Stimulated activated CD4-positive, alpha-beta T cell treated with anti-CD3 and anti-CD28 coated beads, Interleukin-4, amount 100 ng/mL, for 48 hours (primary cell): ENCODE measurements at regions not wholly inside any gene's neighbourhood (a gene's known extent, or its start where the extent isn't known, plus 50 kb on each side); places are given as distances from the start of the nearest gene placed in this dataset.
"Not testable (repeated sequence)": the region's sequence is repeated elsewhere in the genome, so short reads cannot be mapped to it uniquely, and the experiment has no call there.

ENCODE experiments used
- DNase-seq, 2 donors: peaks; one replicate each; pipeline ENCODE4 v3.0.0-alpha.2; 2020; ENCODE audit warnings: low read depth in 2 of 2

DNA sequence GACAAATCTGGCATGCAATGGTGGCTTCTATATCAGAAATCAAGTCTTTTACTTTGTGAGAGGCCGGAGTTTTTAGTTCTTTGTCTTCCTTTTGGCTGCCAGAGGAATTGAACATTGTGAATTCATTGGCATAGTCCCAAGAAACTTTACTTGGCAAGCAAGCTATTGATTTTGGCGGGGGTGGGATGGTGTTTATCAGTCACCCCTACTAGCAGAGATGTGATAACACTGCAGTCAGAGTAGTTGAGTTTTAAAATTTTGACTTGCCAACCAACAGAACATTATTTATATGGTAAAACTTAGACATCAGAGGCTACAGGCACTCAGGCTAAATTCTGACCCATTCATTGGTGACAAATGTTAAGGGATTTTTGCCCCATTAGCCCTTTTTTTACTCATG is 129.7 kb downstream of the FAM72C start:
- not testable (repeated sequence) for DNase-seq

GRCh38 chr1:143839182-143839581 is 132.6 kb downstream of the FAM72C start:
- not testable (repeated sequence) for DNase-seq

- DNase-seq = not testable (repeated sequence)
Measured at GRCh38 chr1:143838598-143838929, 133.2 kb downstream of the FAM72C start.

DNA sequence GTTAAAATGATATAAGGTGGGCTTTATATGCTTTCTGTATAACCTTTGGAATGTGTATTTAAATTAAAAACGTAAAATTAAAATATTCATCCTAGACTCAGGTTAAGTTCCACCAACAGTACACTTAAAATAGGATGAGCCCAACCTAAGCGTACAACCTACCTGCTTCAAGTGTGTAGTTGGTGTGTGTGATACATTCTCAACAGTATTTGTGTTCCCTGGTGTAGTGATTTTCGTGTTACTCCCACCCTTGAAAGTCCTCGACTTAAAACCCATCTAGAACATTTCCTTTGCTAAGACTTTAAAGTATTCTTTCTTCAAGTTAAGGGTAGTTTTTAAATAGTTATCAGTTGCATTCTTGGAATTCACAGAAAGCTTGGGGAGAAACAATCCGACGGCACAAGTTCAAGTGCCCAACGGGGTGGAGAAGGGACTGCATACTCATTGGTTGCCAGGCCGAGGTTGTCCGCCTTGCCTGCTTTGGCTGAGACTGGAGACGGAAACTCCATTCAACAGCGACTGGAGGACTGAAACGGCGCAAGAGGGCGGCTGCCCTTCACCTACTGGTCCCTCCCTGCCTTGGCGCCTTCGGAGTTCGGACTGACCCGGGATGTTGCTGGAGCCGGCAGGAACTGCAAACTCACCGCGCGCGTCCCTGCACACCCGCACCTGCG is 133.7 kb downstream of the FAM72C start:
- DNase-seq = not testable (repeated sequence)

DNA sequence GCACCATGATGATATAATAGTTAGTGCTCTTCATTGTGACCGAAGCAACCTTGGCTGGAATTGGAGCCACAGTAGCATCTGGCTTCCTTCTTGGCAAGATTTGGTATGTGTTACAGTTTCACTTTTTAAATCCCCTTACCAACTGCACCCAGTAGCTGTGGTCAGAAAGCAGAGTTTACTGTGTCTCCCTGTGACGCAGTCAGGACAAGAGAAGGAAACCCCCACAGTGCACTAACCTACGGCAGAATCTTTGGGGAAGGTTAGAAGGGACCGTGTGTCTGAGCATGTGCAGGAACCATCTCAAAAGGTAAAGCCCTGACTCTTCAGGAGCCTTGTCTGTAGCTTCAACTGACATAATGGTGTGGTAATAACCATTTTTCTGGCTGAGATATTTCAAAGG is 138.4 kb downstream of the FAM72C start:
- DNase-seq = not testable (repeated sequence)

GRCh38 chr1:143832379-143832716 is 139.4 kb downstream of the FAM72C start:
- not testable (repeated sequence) for DNase-seq

GRCh38 chr1:143831479-143832378 is 140.1 kb downstream of the FAM72C start:
- not testable (repeated sequence) for DNase-seq

DNA sequence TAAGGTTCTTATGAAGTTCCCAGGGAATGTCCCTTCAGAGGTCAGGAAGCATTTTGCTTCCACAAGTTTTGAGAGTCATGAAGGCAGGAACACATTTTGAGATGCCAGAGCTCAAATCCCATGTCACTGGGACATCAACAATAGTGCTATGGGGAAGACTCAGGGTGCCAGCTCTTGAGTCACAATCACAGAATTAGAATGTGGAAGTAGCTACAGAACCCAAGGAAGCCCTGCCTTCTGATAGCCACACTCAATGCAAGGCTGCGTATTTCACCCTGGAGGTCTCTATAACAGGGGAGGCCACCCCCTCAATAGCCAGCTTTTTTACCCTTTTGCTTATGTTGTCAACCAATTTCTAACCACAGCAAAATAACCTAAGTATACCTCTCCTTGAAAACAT is 145.6 kb downstream of the FAM72C start:
- not testable (repeated sequence) for DNase-seq

GRCh38 chr1:143824266-143824665 is 147.5 kb downstream of the FAM72C start:
- DNase-seq = not testable (repeated sequence)

- DNase-seq = not testable (repeated sequence)
Measured at GRCh38 chr1:143820058-143820457, 151.7 kb downstream of the FAM72C start.

GRCh38 chr1:143816369-143816768 is 155.4 kb downstream of the FAM72C start:
- DNase-seq = not testable (repeated sequence)

GRCh38 chr1:143805374-143805773 is 166.4 kb downstream of the FAM72C start:
- DNase-seq = not testable (repeated sequence)

DNA sequence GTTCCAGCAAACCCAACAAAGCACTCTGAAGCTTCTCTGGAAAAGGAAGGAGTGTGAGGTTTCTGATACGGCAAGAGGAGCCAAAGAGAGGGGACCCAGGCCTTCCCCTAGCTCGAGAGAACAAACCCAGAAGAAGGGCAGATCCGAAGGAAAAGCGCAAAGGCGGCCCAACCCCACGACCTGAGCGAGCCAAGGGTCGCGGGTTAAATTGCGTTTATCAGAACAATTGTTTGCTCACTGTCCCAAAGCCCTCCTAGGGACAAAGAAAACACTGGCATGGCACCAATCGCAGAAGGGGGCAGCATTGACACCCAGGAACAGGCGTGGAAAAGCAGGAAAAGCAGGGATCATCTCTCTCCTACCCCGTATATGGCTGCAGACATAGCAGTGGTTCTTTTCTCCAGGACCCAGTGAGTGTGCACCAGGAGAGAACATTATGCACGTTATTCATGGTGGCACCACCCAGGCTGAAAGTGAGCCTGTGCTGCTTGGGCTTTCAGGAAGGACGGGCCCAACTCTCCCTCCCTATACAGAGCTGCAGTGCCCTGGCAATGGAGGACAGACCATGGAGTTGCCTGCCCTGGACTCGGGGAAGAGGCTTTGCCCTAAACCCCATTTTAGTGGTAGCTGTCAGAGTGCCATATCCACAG is 167.0 kb downstream of the FAM72C start:
- DNase-seq = not testable (repeated sequence)

DNA sequence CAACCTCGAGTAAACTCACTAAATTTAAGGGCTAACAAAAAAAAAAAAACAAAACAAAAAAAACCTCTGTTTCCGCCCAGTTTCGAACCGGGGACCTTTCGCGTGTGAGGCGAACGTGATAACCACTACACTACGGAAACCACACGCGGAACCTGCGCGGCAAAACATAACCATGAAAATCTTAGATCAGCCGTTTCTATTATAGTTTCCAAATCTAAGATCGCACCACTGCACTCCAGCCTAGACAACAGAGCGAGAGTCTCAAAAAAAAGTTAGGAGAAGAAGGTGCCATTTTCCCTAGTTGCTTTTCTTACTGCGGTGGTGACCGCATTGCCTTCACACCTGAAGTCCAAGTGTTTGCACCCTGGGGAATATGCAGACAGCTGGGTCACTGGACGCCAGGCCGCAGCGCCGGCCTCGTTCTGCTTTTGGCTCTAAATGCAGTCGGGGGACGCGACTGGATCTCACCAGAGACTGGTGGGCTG is 167.8 kb downstream of the FAM72C start:
- peak; percentile 14 to 27 for DNase-seq

DNA sequence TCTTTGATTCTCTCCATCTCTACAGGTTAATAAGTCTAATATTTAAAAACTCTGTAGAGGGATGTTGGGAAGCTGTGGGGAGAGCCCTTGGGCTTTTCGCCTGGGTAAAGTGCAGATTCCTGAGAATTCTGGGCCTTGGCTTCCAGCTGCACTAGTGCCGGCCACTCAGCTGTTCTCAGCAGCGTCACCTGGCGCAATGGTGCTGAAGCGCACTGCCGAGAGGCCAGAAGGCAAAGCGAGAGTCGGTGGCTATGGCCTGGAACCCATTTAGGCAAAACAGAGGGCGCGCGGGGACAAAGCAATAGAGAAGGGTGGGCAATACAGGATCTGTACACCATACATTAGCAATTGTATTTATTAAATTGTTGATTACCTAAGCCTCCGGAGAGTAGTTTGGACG is 168.7 kb downstream of the FAM72C start:
- DNase-seq = not testable (repeated sequence)

DNA sequence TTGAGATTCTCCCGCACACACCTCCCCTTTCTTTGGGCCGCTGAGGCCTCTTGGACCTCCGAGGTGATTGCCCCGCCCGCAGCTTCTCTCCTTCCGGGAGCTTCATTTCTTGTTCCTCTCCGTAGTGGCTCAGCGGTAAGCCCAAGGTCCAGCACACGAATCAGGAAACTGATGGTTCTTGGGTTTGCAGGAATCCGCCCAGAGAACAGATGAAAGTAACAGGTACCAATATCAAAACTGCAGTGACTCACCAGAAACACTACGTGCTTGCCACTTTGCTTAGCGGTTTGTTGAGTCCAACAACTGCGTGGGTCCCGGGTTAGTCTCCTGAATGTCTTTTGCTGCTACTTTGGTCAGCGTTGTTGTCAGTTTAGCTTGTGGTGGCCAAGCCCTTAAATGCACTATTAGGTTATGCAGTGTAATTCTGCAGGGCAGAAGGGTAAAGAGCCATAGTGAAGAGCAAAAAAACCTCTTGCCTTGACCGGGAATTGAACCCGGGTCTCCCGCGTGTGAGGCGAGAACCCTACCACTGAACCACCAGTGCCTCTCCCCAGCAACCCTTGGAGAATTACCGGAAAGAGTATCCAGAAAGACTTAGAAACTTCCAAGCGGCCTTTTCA is 172.1 kb downstream of the FAM72C start:
- DNase-seq = not testable (repeated sequence)

DNA sequence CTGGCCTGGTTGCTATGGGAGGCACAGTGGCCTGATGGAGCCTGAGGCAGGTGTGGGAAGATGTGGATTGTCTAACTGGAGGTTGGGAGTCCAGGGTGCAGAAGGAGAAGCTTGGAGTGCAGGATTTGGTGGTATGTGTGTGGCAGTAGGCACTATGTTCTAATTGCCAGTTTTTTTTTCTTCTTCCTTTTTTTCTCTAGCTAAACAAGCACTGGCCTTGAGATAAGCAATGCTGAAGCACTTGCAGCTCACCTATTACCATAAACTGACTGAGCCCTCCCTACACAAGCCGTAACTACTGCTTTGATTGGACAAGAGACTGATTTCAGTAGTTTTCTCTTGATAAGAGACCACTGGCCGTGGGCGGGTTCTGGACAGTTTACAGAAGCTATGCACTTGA is 175.4 kb downstream of the FAM72C start:
- DNase-seq = not testable (repeated sequence)

DNA sequence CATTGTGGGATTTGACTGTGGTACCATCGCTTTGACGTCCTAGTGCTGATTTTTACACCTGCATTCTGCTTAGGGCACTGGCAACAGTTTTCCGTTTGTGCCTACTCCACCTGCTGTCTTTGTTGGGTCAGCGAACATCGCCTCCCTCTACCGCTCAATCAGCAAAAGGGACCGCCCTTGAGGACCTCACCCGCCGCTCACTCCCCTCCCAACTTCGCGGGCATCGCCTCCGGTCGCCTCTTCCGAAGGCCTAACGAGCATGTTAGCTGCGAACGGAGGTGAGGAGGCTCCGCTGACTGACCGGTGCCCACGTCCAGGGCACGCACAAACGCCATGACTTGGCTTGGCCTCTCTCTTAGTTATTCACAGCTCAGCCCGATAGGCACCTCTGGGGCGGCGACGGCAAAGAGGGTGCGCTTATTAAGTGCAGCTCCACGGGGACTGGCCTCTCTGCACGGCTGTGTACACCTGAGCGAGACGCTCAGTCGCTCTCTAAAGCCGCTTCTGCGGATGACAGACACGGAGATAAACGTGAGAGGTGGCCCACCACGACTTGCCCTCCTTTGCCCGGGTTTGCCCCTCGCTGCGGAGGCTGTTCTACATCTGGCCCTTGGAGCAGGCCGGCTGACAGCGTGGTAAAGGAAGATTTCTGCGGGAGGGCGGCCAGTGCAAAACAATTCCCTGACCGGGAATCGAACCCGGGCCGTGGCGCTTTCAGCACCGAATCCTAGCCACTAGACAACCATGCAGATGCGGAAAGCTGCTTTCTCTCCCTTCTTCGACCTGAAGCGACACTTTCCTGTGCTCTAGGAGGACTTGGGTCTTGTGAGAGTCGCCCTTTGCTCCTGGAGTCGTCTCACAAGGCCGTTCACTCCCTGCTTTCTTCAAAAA is 179.5 kb downstream of the FAM72C start:
- not testable (repeated sequence) for DNase-seq

GRCh38 chr1:143786381-143786780 is 185.4 kb downstream of the FAM72C start:
- DNase-seq = not testable (repeated sequence)

- not testable (repeated sequence) for DNase-seq
Measured at GRCh38 chr1:143785883-143786282, 185.9 kb downstream of the FAM72C start.
